Neuronal stem cell (in vitro differentiated cells): ENCODE measurements at regions not wholly inside any gene's neighbourhood (a gene's known extent, or its start where the extent isn't known, plus 50 kb on each side); places are given as distances from the start of the nearest gene placed in this dataset.

Source experiments
- DNase-seq: peaks from one replicate; pipeline ENCODE4 v3.0.0-alpha.2; 2013; ENCODE audit warnings: low spot score
- H2AFZ ChIP-seq: one replicate; pipeline ENCODE4 v1.6.1; 2013; ENCODE audit warnings: mild to moderate bottlenecking, low read length, inconsistent platforms
- H2AK5ac ChIP-seq: 2 replicates; pipeline ENCODE4 v1.6.1; 2013; ENCODE audit warnings: low read depth, mild to moderate bottlenecking, inconsistent platforms, low read length, moderate library complexity, mixed read lengths
- H2BK120ac ChIP-seq: 2 replicates; pipeline ENCODE4 v1.6.1; 2013; ENCODE audit warnings: low read depth, mild to moderate bottlenecking, inconsistent platforms, low read length, moderate library complexity, mixed read lengths
- H2BK12ac ChIP-seq: one replicate; pipeline ENCODE4 v1.6.1; 2013; ENCODE audit warnings: low read length, inconsistent platforms
- H2BK15ac ChIP-seq: 2 replicates; pipeline ENCODE4 v1.6.1; 2013; ENCODE audit warnings: mild to moderate bottlenecking, low read length, inconsistent platforms, mixed read lengths
- H2BK5ac ChIP-seq: one replicate; pipeline ENCODE4 v1.6.1; 2013; ENCODE audit warnings: inconsistent platforms, mild to moderate bottlenecking, low read length, moderate library complexity
- H3K14ac ChIP-seq: one replicate; pipeline ENCODE4 v1.6.1; 2013; ENCODE audit warnings: low read length, inconsistent platforms
- H3K18ac ChIP-seq: 2 replicates; pipeline ENCODE4 v1.6.1; 2013; ENCODE audit warnings: low read length, inconsistent platforms
- H3K23ac ChIP-seq: 2 replicates; pipeline ENCODE4 v1.6.1; 2013; ENCODE audit warnings: low read depth, mild to moderate bottlenecking, mixed read lengths, low read length, inconsistent platforms; ENCODE audit not compliant: poor library complexity
- H3K27ac ChIP-seq: replicated peaks from 3 replicates; pipeline ENCODE4 v1.5.1; 2013; ENCODE audit warnings: low read length, inconsistent platforms
- H3K27me3 ChIP-seq, 3 experiments: 2 replicates each; pipeline ENCODE4 v1.6.1; 2013; ENCODE audit warnings: low read length in 3 of 3, mild to moderate bottlenecking in 2 of 3, inconsistent platforms in 1 of 3, low read depth in 1 of 3, mixed read lengths in 1 of 3, moderate library complexity in 1 of 3; ENCODE audit not compliant: control insufficient read depth in 3 of 3, insufficient read depth in 3 of 3
- H3K36me3 ChIP-seq, 2 donors: replicated peaks in 1 of 2; 2 replicates each; pipeline ENCODE4 v1.6.1; 2013; ENCODE audit warnings: low read length in 2 of 2; ENCODE audit not compliant: control insufficient read depth in 2 of 2, insufficient read depth in 2 of 2
- H3K4ac ChIP-seq: 2 replicates; pipeline ENCODE4 v1.6.1; 2013; ENCODE audit warnings: inconsistent platforms, mild to moderate bottlenecking, low read length, moderate library complexity
- H3K4me1 ChIP-seq, 2 donors: 1 replicate in 1 of 2; 2 replicates in 1 of 2; pipeline ENCODE4 v1.6.1; 2013; ENCODE audit warnings: low read length in 2 of 2, low read depth in 1 of 2; ENCODE audit not compliant: control insufficient read depth in 2 of 2, insufficient read depth in 1 of 2
- H3K4me2 ChIP-seq: one replicate; pipeline ENCODE4 v1.6.1; 2013; ENCODE audit warnings: mild to moderate bottlenecking, low read length, inconsistent platforms; ENCODE audit not compliant: insufficient read depth, poor library complexity, severe bottlenecking
- H3K4me3 ChIP-seq, 2 donors: 2 replicates each; pipeline ENCODE4 v1.5.1; 2013; ENCODE audit warnings: low read length in 2 of 2, mild to moderate bottlenecking in 2 of 2, inconsistent platforms in 1 of 2, moderate library complexity in 1 of 2
- H3K79me1 ChIP-seq: one replicate; pipeline ENCODE4 v1.6.1; 2013; ENCODE audit warnings: low read depth, mild to moderate bottlenecking, inconsistent platforms, low read length, moderate library complexity
- H3K9ac ChIP-seq: one replicate; pipeline ENCODE4 v1.6.1; 2013; ENCODE audit warnings: mild to moderate bottlenecking, low read depth, low read length, inconsistent platforms; ENCODE audit not compliant: poor library complexity
- H3K9me3 ChIP-seq, 2 donors: replicated peaks in 1 of 2; 2 replicates each; pipeline versions ENCODE3 to v1.6.1; 2013; ENCODE audit warnings: low read length in 2 of 2, mild to moderate bottlenecking in 2 of 2, inconsistent platforms in 1 of 2, low read depth in 1 of 2, mixed read lengths in 1 of 2, moderate library complexity in 1 of 2; ENCODE audit not compliant: control insufficient read depth in 2 of 2, insufficient read depth in 1 of 2
- H4K8ac ChIP-seq: one replicate; pipeline ENCODE4 v1.6.1; 2013; ENCODE audit warnings: low read depth, mild to moderate bottlenecking, inconsistent platforms, low read length, moderate library complexity
- H4K91ac ChIP-seq: one replicate; pipeline ENCODE4 v1.6.1; 2013; ENCODE audit warnings: low read length, low read depth, mild to moderate bottlenecking, inconsistent platforms; ENCODE audit not compliant: poor library complexity
- WGBS, 2 donors: extraction: QIAGEN DNeasy Blood & Tissue Kit; methylation state at CpG; one replicate each; pipeline ENCODE4 v1.1.7; 2013; ENCODE audit warnings: missing lambda C conversion rate in 2 of 2, mixed read lengths in 1 of 2; ENCODE audit not compliant: insufficient read length in 2 of 2, insufficient replicate concordance in 1 of 2; ENCODE audit errors: extremely low coverage in 2 of 2; 5-methylcytosine and 5-hydroxymethylcytosine counted together

DNA sequence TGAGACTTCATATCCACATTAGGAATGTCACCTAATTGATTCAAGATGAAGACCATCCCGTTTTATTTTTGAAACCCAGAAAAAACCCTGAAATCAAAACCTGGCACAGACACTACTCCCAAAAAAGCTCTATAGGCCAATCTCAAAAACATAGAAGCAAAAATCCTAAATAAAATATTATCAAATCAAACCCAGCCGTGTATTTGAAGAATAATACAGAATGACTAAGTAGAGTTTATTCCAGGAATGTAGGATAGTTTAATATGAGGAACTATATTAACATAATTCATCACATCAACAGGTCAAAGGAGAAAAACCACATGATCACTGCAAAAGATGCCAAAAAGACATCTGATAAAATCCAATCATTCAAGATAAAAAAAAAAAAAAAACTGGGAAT, 167.1 kb downstream of the ACTL7B start:
- no peak overlapping the region for H3K14ac ChIP-seq
- no peak overlapping the region for H2BK5ac ChIP-seq
- no peaks in the 10 kb centered on the region for H3K9me3 ChIP-seq
- H3K18ac ChIP-seq: no peak overlapping the region
- H3K27me3 ChIP-seq: no peaks in the 10 kb centered on the region
- no peaks in the 10 kb centered on the region for H3K79me1 ChIP-seq
- H3K27ac ChIP-seq: no peak overlapping the region
- H2BK15ac ChIP-seq: no peak overlapping the region
- no peak overlapping the region for H3K23ac ChIP-seq
- H2BK120ac ChIP-seq: no peak overlapping the region
- H4K8ac ChIP-seq: no peak overlapping the region
- DNase-seq: no peak
- H3K4ac ChIP-seq: no peak overlapping the region
- H3K4me1 ChIP-seq: peaks cover 0 to 4% of the 10 kb centered on the region in 2 donors
- no peak overlapping the region for H3K4me3 ChIP-seq
- no peak overlapping the region for H2BK12ac ChIP-seq
- H3K9ac ChIP-seq: no peak overlapping the region
- no peaks in the 10 kb centered on the region for H3K36me3 ChIP-seq
- no peak overlapping the region for H3K4me2 ChIP-seq
- WGBS, 2 donors: no CpG with 5 or more reads among the region's 2 CpGs
- H2AK5ac ChIP-seq: no peak overlapping the region
- H4K91ac ChIP-seq: no peak overlapping the region
- H2AFZ ChIP-seq: no peak overlapping the region

DNA sequence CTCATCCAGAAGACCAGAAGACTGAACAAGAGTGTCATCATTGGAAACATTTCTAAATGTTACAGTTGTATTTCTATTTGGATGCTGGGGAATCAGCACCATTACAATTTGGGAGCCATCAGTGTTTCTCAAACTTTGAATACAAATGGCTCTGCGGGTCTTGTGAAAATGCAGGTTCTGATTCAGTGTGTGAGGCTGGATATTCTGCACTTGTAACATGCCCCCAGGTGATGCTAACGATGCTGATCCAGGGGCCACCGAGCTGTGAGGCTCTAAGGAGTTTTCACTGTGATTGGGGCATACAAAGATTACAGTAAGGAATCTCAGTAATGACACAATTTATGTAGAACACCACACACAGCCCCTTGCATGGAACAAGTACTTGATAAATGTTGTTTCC, 167.7 kb downstream of the ACTL7B start:
- Histone ChIP-seq H3K36me3 (no peaks in the 10 kb centered on the region), H3K27ac (no peak overlapping the region), H4K91ac (no peak overlapping the region), H3K27me3 (no peaks in the 10 kb centered on the region), H4K8ac (no peak overlapping the region), H2AFZ (no peak overlapping the region), H3K4me1 (peaks cover 0 to 2% of the 10 kb centered on the region in 2 donors), H3K9ac (no peak overlapping the region), H3K23ac (no peak overlapping the region), H2BK15ac (no peak overlapping the region), H3K14ac (no peak overlapping the region), H3K9me3 (no peaks in the 10 kb centered on the region), H3K4me2 (no peak overlapping the region), H2BK12ac (no peak overlapping the region), H2AK5ac (no peak overlapping the region), H2BK5ac (no peak overlapping the region), H3K79me1 (no peaks in the 10 kb centered on the region), H3K4me3 (no peak overlapping the region), H2BK120ac (no peak overlapping the region), H3K4ac (no peak overlapping the region), H3K18ac (no peak overlapping the region)
- WGBS, 2 donors: no CpG with 5 or more reads among the region's 3 CpGs
- DNase-seq: no peak

DNA sequence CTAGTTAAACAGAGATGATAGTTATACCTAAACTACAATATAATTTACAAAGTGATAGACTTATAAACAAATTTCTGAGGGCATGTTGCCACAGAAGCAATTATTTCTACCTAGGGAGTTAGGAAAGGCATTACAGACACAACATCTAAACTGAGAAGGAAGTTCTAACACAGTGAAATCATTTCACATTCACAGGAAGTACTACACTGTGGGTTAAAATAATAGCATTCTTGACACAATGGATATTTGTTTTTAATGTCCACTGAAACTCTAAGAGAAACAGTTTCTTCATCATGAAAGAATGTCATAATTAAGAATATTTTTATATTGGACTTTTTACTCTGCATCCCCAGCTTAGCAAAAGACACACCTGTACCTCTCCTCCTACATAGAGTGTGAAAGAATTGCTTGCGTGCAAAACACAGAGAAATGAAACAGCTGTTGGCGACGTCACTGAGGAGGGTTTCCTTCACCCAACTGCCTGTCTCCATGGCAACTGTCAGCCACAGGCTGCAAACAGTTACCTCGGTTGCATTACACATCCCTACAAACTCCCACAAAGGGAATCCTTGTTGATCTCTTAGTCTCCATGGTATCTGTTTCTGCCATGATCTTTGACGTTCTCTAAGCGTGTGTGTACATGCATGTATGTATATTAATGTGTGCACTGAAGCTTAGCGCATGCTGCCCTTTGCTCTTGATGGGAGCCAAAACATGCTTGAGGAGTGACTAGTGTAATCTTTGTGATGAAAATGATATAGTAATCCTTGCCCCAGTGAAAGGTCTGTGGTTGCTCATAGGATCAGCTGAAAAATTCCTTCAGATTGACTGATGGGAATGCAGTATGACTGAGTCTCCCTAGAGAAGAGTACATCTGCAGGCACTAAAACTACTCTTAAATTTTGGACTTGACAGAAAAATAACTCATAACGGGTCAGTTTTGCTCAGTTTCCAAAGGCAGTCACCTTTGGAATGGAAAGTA, 168.5 kb downstream of the ACTL7B start:
- no peak overlapping the region for H2BK120ac ChIP-seq
- DNase-seq: no peak
- no peak overlapping the region for H4K91ac ChIP-seq
- no peak overlapping the region for H3K4me2 ChIP-seq
- H3K36me3 ChIP-seq: no peaks in the 10 kb centered on the region
- no peak overlapping the region for H3K9ac ChIP-seq
- no peak overlapping the region for H3K27ac ChIP-seq
- no peak overlapping the region for H3K18ac ChIP-seq
- H2AK5ac ChIP-seq: no peak overlapping the region
- no peak overlapping the region for H3K4ac ChIP-seq
- WGBS, 2 donors: no CpG with 5 or more reads among the region's 8 CpGs
- H2BK5ac ChIP-seq: no peak overlapping the region
- H3K9me3 ChIP-seq: no peaks in the 10 kb centered on the region
- H3K23ac ChIP-seq: no peak overlapping the region
- H2BK12ac ChIP-seq: no peak overlapping the region
- no peak overlapping the region for H2AFZ ChIP-seq
- H3K4me3 ChIP-seq: no peak overlapping the region
- no peaks in the 10 kb centered on the region for H3K27me3 ChIP-seq
- H3K79me1 ChIP-seq: no peaks in the 10 kb centered on the region
- peaks cover 0 to 2% of the 10 kb centered on the region in 2 donors for H3K4me1 ChIP-seq
- no peak overlapping the region for H4K8ac ChIP-seq
- H2BK15ac ChIP-seq: no peak overlapping the region
- no peak overlapping the region for H3K14ac ChIP-seq

DNA sequence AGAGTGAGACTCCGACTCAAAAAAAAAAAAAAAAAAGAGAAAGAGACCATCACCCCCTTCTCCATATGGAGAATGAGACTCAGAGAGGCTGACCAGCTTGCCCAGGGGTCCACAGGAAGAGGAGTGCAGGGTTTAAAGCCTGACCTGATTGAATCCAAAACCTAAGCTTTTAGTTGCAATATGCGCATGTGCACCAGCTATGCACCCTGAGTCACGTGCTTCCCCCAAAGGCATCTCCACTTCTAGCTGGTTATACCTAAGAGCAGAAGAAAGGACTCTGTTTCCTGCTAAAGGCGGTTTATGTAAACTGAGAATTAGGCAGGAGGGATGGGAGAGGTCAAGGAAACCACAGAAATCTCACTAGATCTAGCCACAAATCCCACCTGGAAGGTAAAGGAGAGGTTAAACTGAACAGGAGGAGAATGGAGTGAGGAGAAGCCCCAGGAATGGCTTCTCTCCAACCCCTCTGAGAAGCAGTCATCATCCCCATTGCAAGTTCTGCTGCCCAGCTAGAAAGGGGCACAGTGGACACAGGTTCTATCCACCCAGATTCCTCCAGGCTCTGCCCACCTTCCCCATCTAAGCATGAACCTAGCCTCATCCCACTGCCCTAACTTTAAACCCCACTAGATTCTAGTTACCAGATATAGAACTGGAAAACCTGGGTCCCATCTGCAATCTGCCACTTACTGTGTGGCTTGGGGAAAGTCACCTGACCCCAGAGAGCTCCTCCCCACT, 171.3 kb downstream of the ACTL7B start:
- Histone ChIP-seq H3K79me1 (no peaks in the 10 kb centered on the region), H2BK5ac (no peak overlapping the region), H3K9ac (no peak overlapping the region), H3K4ac (no peak overlapping the region), H4K8ac (no peak overlapping the region), H3K9me3 (no peaks in the 10 kb centered on the region), H3K23ac (no peak overlapping the region), H3K4me3 (no peak overlapping the region), H4K91ac (no peak overlapping the region), H2AK5ac (no peak overlapping the region), H3K4me1 (no peaks in the 10 kb centered on the region), H2BK12ac (no peak overlapping the region), H3K14ac (no peak overlapping the region), H3K36me3 (no peaks in the 10 kb centered on the region), H2BK120ac (no peak overlapping the region), H2BK15ac (no peak overlapping the region), H3K27ac (no peak overlapping the region), H2AFZ (no peak overlapping the region), H3K18ac (no peak overlapping the region), H3K27me3 (no peaks in the 10 kb centered on the region), H3K4me2 (no peak overlapping the region)
- WGBS, 2 donors: no CpG with 5 or more reads among the region's 4 CpGs
- DNase-seq: no peak
